Nucleus accumbens (tissue), 56 donors: ENCODE measurements at regions not wholly inside any gene's neighbourhood (a gene's known extent, or its start where the extent isn't known, plus 50 kb on each side); places are given as distances from the start of the nearest gene placed in this dataset.
A peak's percentile ranks its signal among the peaks of the same experiment; 100 is the strongest.

Experiments
- DNase-seq, 56 donors: peaks; one replicate each; lab custom pipeline; 2025; lab: John Stamatoyannopoulos, UW

- no peak for DNase-seq
These were observed 188.3 kb upstream of the CAMK1G start for GRCh38 chr1:209395169-209395568.

- DNase-seq = no peak
These were observed 186.1 kb upstream of the CAMK1G start for GRCh38 chr1:209397371-209397770.

- DNase-seq = no peak
These were observed 185.6 kb upstream of the CAMK1G start for GRCh38 chr1:209397910-209398309.

GRCh38 chr1:209398313-209398991 lies 185.1 kb upstream of the CAMK1G start:
- DNase-seq = peak in 3 of 56 donors; percentile 0 to 5 (median 3)

- no peak for DNase-seq
These were observed 183.7 kb upstream of the CAMK1G start for GRCh38 chr1:209399800-209400199.

GRCh38 chr1:209400351-209401220 lies 182.9 kb upstream of the CAMK1G start:
- DNase-seq = no peak

GRCh38 chr1:209402697-209403096 lies 180.8 kb upstream of the CAMK1G start:
- DNase-seq = no peak

- no peak for DNase-seq
These were observed 179.6 kb upstream of the CAMK1G start for GRCh38 chr1:209403921-209404320.

GRCh38 chr1:209404577-209404976 lies 178.9 kb upstream of the CAMK1G start:
- DNase-seq = no peak

- no peak for DNase-seq
These were observed 178.2 kb upstream of the CAMK1G start for GRCh38 chr1:209405183-209405814.

GRCh38 chr1:209406168-209406567 lies 177.3 kb upstream of the CAMK1G start:
- DNase-seq = no peak

- no peak for DNase-seq
These were observed 176.9 kb upstream of the CAMK1G start for GRCh38 chr1:209406595-209406994.

- no peak for DNase-seq
These were observed 173.7 kb upstream of the CAMK1G start for GRCh38 chr1:209409780-209410179.

GRCh38 chr1:209411491-209411929 lies 172.0 kb upstream of the CAMK1G start:
- DNase-seq = peak in 11 of 56 donors; percentile 3 to 50 (median 19)

- DNase-seq = no peak
These were observed 171.5 kb upstream of the CAMK1G start for GRCh38 chr1:209412036-209412435.

GRCh38 chr1:209412566-209412965 lies 170.9 kb upstream of the CAMK1G start:
- DNase-seq = no peak

- DNase-seq = no peak
These were observed 170.5 kb upstream of the CAMK1G start for GRCh38 chr1:209413062-209413461.

GRCh38 chr1:209414803-209415329 lies 168.6 kb upstream of the CAMK1G start:
- no peak for DNase-seq

- no peak for DNase-seq
These were observed 167.5 kb upstream of the CAMK1G start for GRCh38 chr1:209416039-209416438.

- no peak for DNase-seq
These were observed 166.8 kb upstream of the CAMK1G start for GRCh38 chr1:209416716-209417115.

GRCh38 chr1:209417761-209418160 lies 165.8 kb upstream of the CAMK1G start:
- no peak for DNase-seq
